HepG2 (cell line): ENCODE measurements at regions not wholly inside any gene's neighbourhood (a gene's known extent, or its start where the extent isn't known, plus 50 kb on each side); places are given as distances from the start of the nearest gene placed in this dataset.

ENCODE experiments used
- ATAC-seq: fragments of 200-7000 bp; cut with Tn5 transposase; 3 replicates; pipeline ENCODE4 v1.9.1; 2020; ENCODE audit warnings: mild to moderate bottlenecking, moderate library complexity
- BruUV-seq: library from RNA; stranded (reverse); fragments of 400-500 nt; replicated peaks from 2 replicates; lab custom pipeline; 2021; lab: Mats Ljungman, UMichigan
- CTCF ChIA-PET: fragments of 300-600 bp; formaldehyde crosslinking; extraction: SDS; loops from one replicate; lab custom pipeline; 2021; ENCODE audit warnings: low total read pairs, inconsistent platforms, low intra/inter-chr PET ratio; lab: Yijun Ruan, JAX
- POLR2A ChIA-PET: fragments of 350-600 bp; sonication (Branson Sonifier 250); formaldehyde crosslinking; loops from one replicate; lab custom pipeline; 2020; ENCODE audit warnings: antibody characterized with exemption, inconsistent platforms; lab: Yijun Ruan, JAX
- DNase-seq: peaks from one replicate; pipeline ENCODE4 v3.0.0-alpha.2; 2015; ENCODE audit warnings: low spot score
- FAIRE-seq: peaks from 3 replicates; lab custom pipeline; 2011; peaks lifted over from hg19 to GRCh38; lab: Jason Lieb, UNC
- H2AFZ ChIP-seq: one replicate; pipeline ENCODE4 v1.6.1; 2011; ENCODE audit warnings: low read length, inconsistent platforms
- H3K27ac ChIP-seq: fragments of 300-600 bp; 3 replicates; pipeline ENCODE4 v1.8.0; 2011; ENCODE audit warnings: mixed run types, mild to moderate bottlenecking, mixed read lengths, low read length, inconsistent platforms; ENCODE audit not compliant: insufficient read depth; ENCODE audit errors: extremely low read length
- H3K27me3 ChIP-seq, 2 experiments: fragments of 200-600 bp in 1 of 2; 2 replicates in 1 of 2; 3 replicates in 1 of 2; pipeline versions ENCODE4 v1.6.0 to v1.8.0; 2011; ENCODE audit warnings: low read length in 2 of 2, mild to moderate bottlenecking in 2 of 2, moderate library complexity in 2 of 2, inconsistent platforms in 1 of 2; ENCODE audit not compliant: insufficient read depth in 2 of 2, control insufficient read depth in 1 of 2
- H3K36me3 ChIP-seq, 2 experiments: fragments of 200-600 bp in 1 of 2; replicated peaks in 1 of 2; 2 replicates in 1 of 2; 3 replicates in 1 of 2; pipeline versions ENCODE4 v1.5.1 to v1.8.0; 2011; ENCODE audit warnings: low read length in 2 of 2, inconsistent platforms in 1 of 2; ENCODE audit not compliant: insufficient read depth in 2 of 2, control insufficient read depth in 1 of 2
- H3K4me1 ChIP-seq: 2 replicates; pipeline ENCODE4 v1.5.1; 2012; ENCODE audit warnings: low read length, inconsistent platforms; ENCODE audit not compliant: insufficient read depth
- H3K4me2 ChIP-seq: 2 replicates; pipeline ENCODE4 v1.6.0; 2011; ENCODE audit warnings: low read depth, low read length, inconsistent platforms
- H3K4me3 ChIP-seq, 3 experiments: fragments of 200-600 bp in 1 of 3; sonication (generic), shearing (Covaris generic) in 1 of 3; replicated peaks in 1 of 3; 2 replicates each; pipeline ENCODE4 v1.5.1; 2011 to 2016; ENCODE audit warnings: low read length in 3 of 3, inconsistent platforms in 2 of 3, low read depth in 2 of 3, mild to moderate bottlenecking in 2 of 3, control low read depth in 1 of 3, mixed read lengths in 1 of 3; ENCODE audit not compliant: insufficient read depth in 1 of 3
- H3K79me2 ChIP-seq: one replicate; pipeline ENCODE4 v1.6.1; 2011; ENCODE audit warnings: low read length, inconsistent platforms; ENCODE audit not compliant: insufficient read depth
- H3K9ac ChIP-seq: 2 replicates; pipeline ENCODE4 v1.6.0; 2011; ENCODE audit warnings: mild to moderate bottlenecking, low read depth, low read length, inconsistent platforms; ENCODE audit not compliant: insufficient read depth
- H3K9me3 ChIP-seq: 2 replicates; pipeline ENCODE4 v1.5.1; 2012; ENCODE audit warnings: mild to moderate bottlenecking, low read length
- H4K20me1 ChIP-seq: 2 replicates; pipeline ENCODE4 v1.6.0; 2011; ENCODE audit warnings: inconsistent platforms, mild to moderate bottlenecking, low read length, moderate library complexity; ENCODE audit not compliant: insufficient read depth
- GATAD1 ChIP-seq: IDR thresholded peaks from 2 replicates; pipeline ENCODE4 v1.6.1; 2016; ENCODE audit warnings: missing genetic modification reagents, missing compliant biosample characterization
- MED1 ChIP-seq: sonication (generic); formaldehyde crosslinking; IDR thresholded peaks from 2 replicates; pipeline ENCODE4 v1.4.0; 2020; ENCODE audit warnings: missing genetic modification reagents
- MEIS2 ChIP-seq: sonication (generic); formaldehyde crosslinking; IDR thresholded peaks from 2 replicates; pipeline ENCODE4 v1.9.0; 2021; ENCODE audit warnings: mild to moderate bottlenecking, missing genetic modification reagents
- NR3C1 ChIP-seq: sonication (generic); formaldehyde crosslinking; IDR thresholded peaks from 2 replicates; pipeline ENCODE4 v1.4.0; 2020; ENCODE audit warnings: missing genetic modification reagents
- ZBTB38 ChIP-seq: sonication (generic); formaldehyde crosslinking; IDR thresholded peaks from 2 replicates; pipeline ENCODE4 v1.5.1; 2020; ENCODE audit warnings: mild to moderate bottlenecking, missing genetic modification reagents
- ZNF317 ChIP-seq: sonication (generic); formaldehyde crosslinking; IDR thresholded peaks from 2 replicates; pipeline ENCODE4 v1.5.0; 2020; ENCODE audit warnings: mild to moderate bottlenecking, missing genetic modification reagents
- ZNF615 ChIP-seq: sonication (generic); formaldehyde crosslinking; IDR thresholded peaks from 2 replicates; pipeline ENCODE4 v1.5.0; 2020; ENCODE audit warnings: mild to moderate bottlenecking, missing genetic modification reagents, borderline replicate concordance
- ZNF660 ChIP-seq: sonication (generic); formaldehyde crosslinking; IDR thresholded peaks from 2 replicates; pipeline ENCODE4 v1.5.1; 2020; ENCODE audit warnings: mild to moderate bottlenecking, low read depth, missing genetic modification reagents, borderline replicate concordance
- ZNF724P ChIP-seq: sonication (generic); formaldehyde crosslinking; IDR thresholded peaks from 2 replicates; pipeline ENCODE4 v1.8.0; 2022; ENCODE audit warnings: missing genetic modification reagents, borderline replicate concordance
- ZSCAN20 ChIP-seq: sonication (generic); formaldehyde crosslinking; IDR thresholded peaks from 2 replicates; pipeline ENCODE4 v1.4.0; 2020; ENCODE audit warnings: missing genetic modification reagents, mild to moderate bottlenecking, borderline replicate concordance
- WGBS: methylation state at CpG from one replicate; pipeline ENCODE4 v1.1.6; 2017; ENCODE audit warnings: low lambda C conversion rate; 5-methylcytosine and 5-hydroxymethylcytosine counted together
- in situ Hi-C: cut with HindIII; loops from 2 replicates; pipeline ENCODE4 v1.10.0; 2017; ENCODE audit warnings: low pct_unique_long_range_greater_than_20kb; ENCODE audit not compliant: extremely low pct_ligation_motif_present
- intact Hi-C: fragments of 100-400 bp; cut with micrococcal nuclease; formaldehyde crosslinking; loops from one replicate; pipeline ENCODE4 v1.10.0; 2022; ENCODE audit not compliant: unreplicated experiment
- TF ChIP-seq, protein P1 (sequence below): sonication (generic); formaldehyde crosslinking; IDR thresholded peaks from 2 replicates; pipeline ENCODE4 v1.5.0; 2020; ENCODE audit warnings: missing genetic modification reagents
- TF ChIP-seq, protein P2 (sequence below): sonication (generic); formaldehyde crosslinking; IDR thresholded peaks from 2 replicates; pipeline ENCODE4 v1.5.1; 2020; ENCODE audit warnings: mild to moderate bottlenecking, moderate library complexity, missing genetic modification reagents

DNA sequence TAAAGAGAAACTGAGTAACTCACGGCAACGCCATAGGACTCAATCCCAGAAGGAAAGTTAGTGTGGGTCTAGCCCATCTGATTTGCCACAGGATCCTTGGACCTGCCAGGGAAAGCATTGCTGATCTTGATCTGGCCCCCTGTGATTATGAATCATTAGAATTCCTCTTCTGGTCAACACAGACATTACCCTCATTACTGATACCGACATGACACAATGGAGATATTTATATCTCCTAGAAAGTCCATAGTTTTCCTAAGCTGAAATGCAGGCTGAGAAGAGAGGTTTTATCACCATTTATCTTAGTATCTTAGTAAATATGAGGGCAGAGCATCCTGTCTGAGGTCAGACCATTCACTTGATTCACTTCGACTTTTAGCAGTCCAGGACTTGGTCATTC is 75.5 kb upstream of the CCDC68 start:
- H3K4me2 ChIP-seq: no peak overlapping the region
- H3K9ac ChIP-seq: no peak overlapping the region
- ATAC-seq (no peak), FAIRE-seq (no peak), DNase-seq (no peak)
- H4K20me1 ChIP-seq: no peaks in the 10 kb centered on the region
- no peaks in the 10 kb centered on the region for H3K4me1 ChIP-seq
- H3K4me3 ChIP-seq: no peak overlapping the region
- no peak overlapping the region for H2AFZ ChIP-seq
- intact Hi-C loops (no loop called here), in situ Hi-C loops (no loop called here)
- H3K27ac ChIP-seq: no peak overlapping the region
- H3K9me3 ChIP-seq: no peaks in the 10 kb centered on the region
- no TSS peak for BruUV-seq
- no peaks in the 10 kb centered on the region for H3K27me3 ChIP-seq
- H3K79me2 ChIP-seq: no peaks in the 10 kb centered on the region
- no peak for TF ChIP-seq NR3C1 (CRISPR knock-in tag)
- TF ChIP-seq MEIS2 (CRISPR knock-in tag): no peak
- TF ChIP-seq ZSCAN20 (CRISPR knock-in tag): no peak
- TF ChIP-seq ZNF660: no peak
- TF ChIP-seq MED1 (CRISPR knock-in tag): no peak
- TF ChIP-seq ZNF317 (CRISPR knock-in tag): no peak
- TF ChIP-seq GATAD1 (CRISPR knock-in tag): no peak
- TF ChIP-seq, protein P1, sequence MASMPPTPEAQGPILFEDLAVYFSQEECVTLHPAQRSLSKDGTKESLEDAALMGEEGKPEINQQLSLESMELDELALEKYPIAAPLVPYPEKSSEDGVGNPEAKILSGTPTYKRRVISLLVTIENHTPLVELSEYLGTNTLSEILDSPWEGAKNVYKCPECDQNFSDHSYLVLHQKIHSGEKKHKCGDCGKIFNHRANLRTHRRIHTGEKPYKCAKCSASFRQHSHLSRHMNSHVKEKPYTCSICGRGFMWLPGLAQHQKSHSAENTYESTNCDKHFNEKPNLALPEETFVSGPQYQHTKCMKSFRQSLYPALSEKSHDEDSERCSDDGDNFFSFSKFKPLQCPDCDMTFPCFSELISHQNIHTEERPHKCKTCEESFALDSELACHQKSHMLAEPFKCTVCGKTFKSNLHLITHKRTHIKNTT: no peak
- no peak for TF ChIP-seq ZBTB38
- TF ChIP-seq ZNF724P (CRISPR knock-in tag): no peak
- TF ChIP-seq ZNF615 (CRISPR knock-in tag): no peak
- TF ChIP-seq, protein P2, sequence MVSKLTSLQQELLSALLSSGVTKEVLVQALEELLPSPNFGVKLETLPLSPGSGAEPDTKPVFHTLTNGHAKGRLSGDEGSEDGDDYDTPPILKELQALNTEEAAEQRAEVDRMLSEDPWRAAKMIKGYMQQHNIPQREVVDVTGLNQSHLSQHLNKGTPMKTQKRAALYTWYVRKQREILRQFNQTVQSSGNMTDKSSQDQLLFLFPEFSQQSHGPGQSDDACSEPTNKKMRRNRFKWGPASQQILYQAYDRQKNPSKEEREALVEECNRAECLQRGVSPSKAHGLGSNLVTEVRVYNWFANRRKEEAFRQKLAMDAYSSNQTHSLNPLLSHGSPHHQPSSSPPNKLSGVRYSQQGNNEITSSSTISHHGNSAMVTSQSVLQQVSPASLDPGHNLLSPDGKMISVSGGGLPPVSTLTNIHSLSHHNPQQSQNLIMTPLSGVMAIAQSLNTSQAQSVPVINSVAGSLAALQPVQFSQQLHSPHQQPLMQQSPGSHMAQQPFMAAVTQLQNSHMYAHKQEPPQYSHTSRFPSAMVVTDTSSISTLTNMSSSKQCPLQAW: no peak
- 0% methylated on average over 4 of the region's 4 CpGs for WGBS
- POLR2A ChIA-PET: no interaction called here
- CTCF ChIA-PET: no interaction called here
- H3K36me3 ChIP-seq: no peaks in the 10 kb centered on the region
